ENCODE measurements at regions not wholly inside any gene's neighbourhood (a gene's known extent, or its start where the extent isn't known, plus 50 kb on each side); places are given as distances from the start of the nearest gene placed in this dataset.
"Not testable (repeated sequence)": the region's sequence is repeated elsewhere in the genome, so short reads cannot be mapped to it uniquely, and the experiment has no call there.

DNA sequence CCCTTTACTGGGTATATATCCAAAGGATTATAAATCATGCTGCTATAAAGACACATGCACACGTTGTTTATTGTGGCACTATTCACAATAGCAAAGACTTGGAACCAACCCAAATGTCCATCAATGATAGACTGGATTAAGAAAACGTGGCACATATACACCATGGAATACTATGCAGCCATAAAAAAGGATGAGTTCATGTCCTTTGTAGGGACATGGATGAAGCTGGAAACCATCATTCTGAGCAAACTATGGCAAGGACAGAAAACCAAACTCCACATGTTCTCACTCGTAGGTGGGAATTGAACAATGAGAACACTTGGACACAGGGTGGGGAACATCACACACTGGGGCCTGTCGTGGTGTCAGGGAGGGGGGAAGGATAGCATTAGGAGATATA, 59.2 kb downstream of the CXorf49B start:
- H3K4me3 Mint-ChIP-seq, H3K4me1 Mint-ChIP-seq, H3K36me3 Mint-ChIP-seq, H3K9me3 Mint-ChIP-seq, H3K27me3 Mint-ChIP-seq, H3K27ac Mint-ChIP-seq: not testable (repeated sequence)

DNA sequence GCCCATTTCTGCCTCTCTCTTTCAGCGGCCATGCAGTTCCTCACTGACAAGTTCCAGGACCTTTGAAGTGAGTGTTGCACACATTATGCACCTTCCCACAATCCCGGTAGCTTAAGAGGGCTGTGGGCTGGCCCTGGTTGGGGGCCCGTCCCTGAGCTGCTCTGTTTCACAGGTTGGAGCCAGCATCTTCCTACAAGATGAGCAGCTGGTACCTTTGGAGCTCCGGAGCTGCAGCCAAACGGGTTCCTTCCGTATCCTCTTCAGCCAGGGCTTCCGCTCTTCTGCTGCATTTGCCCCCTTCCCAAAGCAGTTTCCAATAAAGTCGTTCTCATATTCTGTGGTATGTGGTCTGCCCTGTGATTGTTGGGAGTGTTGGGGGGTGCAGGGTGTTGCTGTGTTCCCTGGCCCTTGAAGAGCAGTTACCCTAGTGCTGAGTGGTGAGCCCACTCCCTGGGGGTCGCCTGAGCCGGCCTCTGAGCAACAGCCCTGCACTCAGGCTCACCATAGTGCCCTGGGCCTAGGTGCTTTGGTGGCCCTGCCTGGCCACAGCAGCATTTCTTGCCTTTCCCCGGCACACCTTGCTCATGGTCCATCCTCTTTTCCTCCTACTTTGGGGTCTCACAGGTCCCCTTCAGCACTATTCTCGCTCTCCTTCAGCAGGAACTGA, 60.4 kb downstream of the CXorf49B start:
- Mint-ChIP-seq H3K27me3 (peaks cover 6% of the 10 kb centered on the region), H3K4me1 (no peaks in the 10 kb centered on the region), H3K36me3 (peaks cover 2% of the 10 kb centered on the region), H3K4me3 (no peak overlapping the region), H3K27ac (no peak overlapping the region), H3K9me3 (peaks cover 0 to 2% (median 0%) of the 10 kb centered on the region in 3 donors)

DNA sequence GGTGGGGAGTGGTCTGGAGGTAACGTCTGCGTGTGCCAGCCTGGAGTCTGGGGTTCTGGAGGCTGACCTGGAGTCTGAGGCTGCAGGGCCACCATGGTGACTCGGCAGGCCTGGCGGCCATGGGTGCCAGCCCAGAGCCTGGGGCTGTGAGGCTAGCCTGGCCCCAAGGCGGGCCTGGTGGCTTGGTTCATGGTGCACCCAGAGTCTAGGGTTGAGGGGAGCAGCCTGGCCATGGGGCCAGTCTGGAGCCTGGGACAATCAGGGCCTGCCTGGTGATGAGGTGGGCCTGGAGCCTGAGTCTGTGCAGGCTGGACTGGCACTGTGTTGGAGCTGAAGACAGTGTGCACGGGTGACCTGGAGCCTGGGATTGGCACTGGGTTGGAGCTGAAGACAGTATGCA, 64.9 kb downstream of the CXorf49B start:
- Mint-ChIP-seq H3K4me3 (no peak overlapping the region), H3K9me3 (peaks cover 4 to 12% (median 8%) of the 10 kb centered on the region in 3 donors), H3K27me3 (peaks cover 4% of the 10 kb centered on the region), H3K27ac (no peak overlapping the region), H3K36me3 (peaks cover 1% of the 10 kb centered on the region), H3K4me1 (no peaks in the 10 kb centered on the region)

- H3K27me3 Mint-ChIP-seq, H3K27ac Mint-ChIP-seq, H3K4me3 Mint-ChIP-seq, H3K4me1 Mint-ChIP-seq, H3K36me3 Mint-ChIP-seq: not testable (repeated sequence)
- peaks cover 0 to 11% (median 6%) of the 10 kb centered on the region in 3 donors for H3K9me3 Mint-ChIP-seq
These were observed 72.6 kb upstream of the NHSL2 start for GRCh38 chrX:71838092-71838491.

DNA sequence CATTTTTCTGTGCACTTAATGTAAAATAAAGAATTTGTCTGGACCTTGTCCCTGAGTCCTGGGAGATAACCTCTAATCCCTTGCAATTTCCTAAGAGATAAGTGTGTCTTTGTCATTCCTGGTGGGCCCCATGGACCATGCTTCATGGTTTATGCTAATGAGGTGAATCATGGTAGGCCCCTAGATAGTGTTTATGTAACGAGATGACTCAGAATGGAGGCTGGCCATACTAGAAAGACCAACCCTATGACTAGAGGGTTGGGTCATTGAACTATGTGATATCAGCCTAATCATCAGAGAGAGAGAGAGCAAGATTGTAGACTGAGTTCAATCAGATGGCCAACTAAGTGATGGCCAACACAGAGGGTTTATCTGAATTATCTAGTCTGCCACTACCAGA, 64.2 kb upstream of the NHSL2 start:
- no peaks in the 10 kb centered on the region for H3K4me1 Mint-ChIP-seq
- peaks cover 2 to 5% (median 5%) of the 10 kb centered on the region in 3 donors for H3K9me3 Mint-ChIP-seq
- peaks cover 11% of the 10 kb centered on the region for H3K27me3 Mint-ChIP-seq
- H3K4me3 Mint-ChIP-seq = no peak overlapping the region
- no peaks in the 10 kb centered on the region for H3K36me3 Mint-ChIP-seq
- H3K27ac Mint-ChIP-seq = no peak overlapping the region

DNA sequence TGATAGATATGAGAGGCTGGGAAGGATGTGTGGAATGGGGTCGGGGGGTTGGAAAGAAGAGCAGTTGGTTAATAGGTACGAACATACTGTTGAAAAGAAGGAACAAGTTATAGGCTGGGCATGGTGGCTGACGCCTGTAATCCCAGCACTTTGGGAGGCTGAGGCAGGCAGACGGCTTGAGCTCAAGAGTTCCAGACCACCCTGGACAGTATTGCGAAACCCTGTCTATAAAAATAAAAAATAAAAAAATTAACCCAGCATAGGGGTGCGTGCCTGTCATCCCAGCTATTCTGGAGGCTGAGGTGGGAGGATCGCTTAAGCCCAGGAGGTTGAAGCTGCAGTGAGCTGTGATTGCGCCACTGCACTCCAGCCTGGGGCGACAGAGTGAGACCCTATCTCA, 58.5 kb upstream of the NHSL2 start:
- Mint-ChIP-seq H3K4me1 (peaks cover 0 to 1% (median 0%) of the 10 kb centered on the region in 3 donors), H3K36me3 (no peaks in the 10 kb centered on the region), H3K27me3 (peaks cover 8% of the 10 kb centered on the region), H3K27ac (no peak overlapping the region), H3K4me3 (no peak overlapping the region), H3K9me3 (peaks cover 0 to 6% (median 2%) of the 10 kb centered on the region in 3 donors)

GRCh38 chrX:71859637-71860036, 51.0 kb upstream of the NHSL2 start:
- Mint-ChIP-seq H3K36me3 (no peaks in the 10 kb centered on the region), H3K4me1 (peaks cover 0 to 6% (median 5%) of the 10 kb centered on the region in 3 donors), H3K9me3 (peaks cover 0 to 2% (median 0%) of the 10 kb centered on the region in 3 donors), H3K4me3 (peak overlapping the region in 1 of 4 donors; percentile 38), H3K27me3 (peaks cover 7% of the 10 kb centered on the region), H3K27ac (no peak overlapping the region)

Measured in IgD-negative memory B cell (primary cell).